Myocyte (in vitro differentiated cells): ENCODE measurements at regions not wholly inside any gene's neighbourhood (a gene's known extent, or its start where the extent isn't known, plus 50 kb on each side); places are given as distances from the start of the nearest gene placed in this dataset.

Source experiments
- DNase-seq: peaks from one replicate; pipeline ENCODE4 v3.0.0-alpha.2; 2012; ENCODE audit warnings: low read depth

DNA sequence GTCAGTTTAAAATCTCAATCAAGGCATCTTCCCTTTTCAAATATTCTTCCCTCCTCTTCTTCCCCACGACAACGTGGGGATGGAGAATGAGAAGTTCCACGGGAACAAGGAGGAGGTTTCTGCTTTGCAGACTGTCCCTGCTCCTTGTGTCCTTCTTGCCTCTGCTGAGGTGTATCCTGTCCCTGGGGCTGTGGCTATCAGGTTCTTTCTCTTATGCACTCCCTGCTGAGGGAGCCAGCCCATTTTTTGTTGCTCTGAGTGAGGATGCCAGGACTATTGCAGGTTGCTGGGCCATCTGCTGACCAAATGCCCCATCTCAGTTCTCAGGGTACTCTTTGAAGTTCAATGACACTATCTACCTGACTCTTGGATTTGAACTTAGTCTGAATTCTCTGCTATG lies 533.6 kb downstream of the RNF144B start:
- no peak for DNase-seq

DNA sequence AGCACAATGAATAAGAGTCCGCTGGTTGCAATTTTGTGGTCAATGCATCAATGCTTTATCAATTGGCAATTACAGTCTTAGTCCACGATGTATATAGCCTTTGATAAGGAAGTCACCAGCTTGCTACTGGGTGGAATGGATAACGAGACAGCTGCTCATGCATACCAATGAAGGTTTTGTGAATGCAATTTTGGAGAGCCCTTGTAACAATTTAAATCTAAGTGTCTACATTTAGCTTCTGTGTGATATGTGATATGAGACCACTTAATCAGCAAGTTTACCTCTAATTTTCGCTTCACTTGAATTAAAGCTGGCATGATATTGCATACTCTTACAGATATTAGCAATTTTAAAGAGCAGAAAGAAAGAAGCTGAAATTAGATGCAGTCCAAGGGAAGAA lies 543.9 kb downstream of the RNF144B start:
- DNase-seq: no peak

DNA sequence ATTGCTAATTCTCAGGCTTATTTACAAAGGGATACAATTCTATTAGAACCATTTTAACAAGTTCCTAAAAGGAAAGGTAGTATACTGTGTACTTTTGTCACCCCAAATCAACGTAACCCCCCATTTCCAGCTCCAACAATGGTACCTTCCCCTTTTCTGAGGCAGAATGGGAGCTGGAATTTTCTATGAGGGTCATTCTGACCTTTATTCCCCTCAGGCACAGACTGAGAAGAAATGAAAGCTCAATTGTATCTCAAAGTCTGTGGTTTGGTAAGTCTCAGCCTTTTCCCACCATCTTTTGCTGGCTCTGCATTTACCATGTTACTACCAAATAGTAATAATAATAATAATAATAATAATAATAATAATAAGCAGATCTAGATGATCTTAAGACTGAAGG lies 571.0 kb downstream of the RNF144B start:
- no peak for DNase-seq

- no peak for DNase-seq
Observed at GRCh38 chr6:18961566-18961965, 574.4 kb downstream of the RNF144B start.

GRCh38 chr6:18962361-18962905 lies 575.3 kb downstream of the RNF144B start:
- DNase-seq: no peak

GRCh38 chr6:18963439-18963838 lies 576.3 kb downstream of the RNF144B start:
- DNase-seq: no peak

- no peak for DNase-seq
Observed at GRCh38 chr6:18973251-18973650, 586.1 kb downstream of the RNF144B start.

DNA sequence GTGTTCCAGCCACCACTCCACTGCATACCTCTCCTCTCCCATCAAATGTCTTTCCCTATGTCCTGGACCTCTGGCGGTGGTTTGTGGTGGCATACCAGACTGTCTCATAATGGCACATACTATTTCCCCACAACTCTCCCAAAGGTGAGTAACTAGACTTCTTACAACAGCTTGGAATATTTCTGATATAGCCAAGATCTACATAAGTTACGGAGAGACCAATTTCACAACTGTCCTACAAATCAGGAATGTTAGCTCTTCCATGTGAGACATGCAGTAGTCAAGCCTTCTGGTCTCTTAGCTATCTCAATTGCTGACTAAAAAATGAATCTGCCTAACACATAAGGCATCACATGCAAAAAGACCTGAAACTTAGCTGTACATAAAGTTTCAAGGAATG lies 588.9 kb downstream of the RNF144B start:
- no peak for DNase-seq

DNA sequence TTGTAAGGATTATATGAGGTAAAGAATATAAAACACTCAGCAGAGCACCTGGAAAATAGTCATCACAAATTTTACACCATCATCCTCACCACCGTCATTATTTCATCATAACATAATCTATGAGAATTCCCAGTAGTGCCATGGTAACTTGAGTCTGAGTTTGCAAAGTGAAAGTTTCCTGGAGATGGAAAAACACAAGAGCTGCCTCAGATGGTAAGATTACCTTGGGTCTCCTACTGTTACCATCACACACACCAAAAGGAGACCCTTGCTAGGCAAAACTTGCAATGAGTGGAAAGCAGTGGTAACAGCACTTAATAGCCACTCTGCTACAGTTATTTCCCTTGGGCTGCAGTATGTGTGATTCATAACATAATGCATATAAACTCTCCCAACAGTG lies 589.8 kb downstream of the RNF144B start:
- no peak for DNase-seq

GRCh38 chr6:18978337-18979128 lies 591.4 kb downstream of the RNF144B start:
- DNase-seq: no peak

GRCh38 chr6:18985061-18985460 lies 597.9 kb downstream of the RNF144B start:
- DNase-seq: no peak

DNA sequence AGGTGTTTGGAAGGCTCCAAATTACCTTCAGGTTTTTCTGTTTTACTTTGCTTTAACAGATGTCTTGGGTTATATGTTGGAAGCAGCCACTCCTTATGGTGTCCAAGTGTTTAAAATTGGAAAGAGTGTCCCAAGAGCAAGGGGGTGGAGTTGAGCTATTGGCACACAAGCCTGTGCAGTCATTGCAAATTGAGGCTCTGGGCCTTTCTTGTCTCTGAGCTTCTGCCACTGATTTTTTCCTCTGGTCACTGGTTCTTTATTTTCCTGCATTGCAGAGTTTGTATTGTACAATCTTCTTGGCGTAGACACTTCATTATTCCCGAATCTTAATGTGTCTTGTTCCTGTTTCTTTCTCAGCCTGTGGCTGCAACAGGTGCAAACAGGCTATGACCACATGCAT lies 598.8 kb downstream of the RNF144B start:
- no peak for DNase-seq

- no peak for DNase-seq
Observed at GRCh38 chr6:18988636-18989035, 601.5 kb downstream of the RNF144B start.

- DNase-seq: peak; percentile 39
Observed at GRCh38 chr6:18990059-18990978, 603.2 kb downstream of the RNF144B start.

GRCh38 chr6:18997375-18997826 lies 610.3 kb downstream of the RNF144B start:
- DNase-seq: no peak

DNA sequence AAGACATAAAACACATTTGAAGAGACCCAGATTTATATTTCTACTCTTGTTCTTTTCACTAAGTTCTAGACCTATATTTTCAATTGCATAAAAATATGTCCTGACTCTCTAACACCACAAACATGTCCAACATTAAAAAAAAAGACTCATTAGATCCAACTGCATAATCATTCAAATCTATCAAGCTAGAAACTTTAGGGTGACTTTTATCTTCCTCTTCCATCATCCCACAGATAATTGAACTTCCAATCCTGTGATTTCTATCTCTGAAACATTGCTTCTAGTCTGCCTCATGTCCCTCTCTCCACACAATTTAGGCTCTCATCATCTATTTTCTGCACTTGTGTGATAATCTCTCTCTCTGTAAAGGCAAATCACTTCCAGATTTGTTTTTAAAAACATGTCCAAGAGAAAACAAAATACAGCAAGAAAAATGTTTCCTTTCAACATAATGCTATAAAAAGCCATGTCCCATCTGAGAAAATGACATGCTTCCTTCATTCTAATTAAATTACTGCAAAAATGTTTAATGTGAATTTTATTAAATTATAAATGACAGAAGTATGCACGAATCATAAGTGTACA lies 615.9 kb downstream of the RNF144B start:
- DNase-seq: no peak

- no peak for DNase-seq
Observed at GRCh38 chr6:19004176-19004575, 617.0 kb downstream of the RNF144B start.

DNA sequence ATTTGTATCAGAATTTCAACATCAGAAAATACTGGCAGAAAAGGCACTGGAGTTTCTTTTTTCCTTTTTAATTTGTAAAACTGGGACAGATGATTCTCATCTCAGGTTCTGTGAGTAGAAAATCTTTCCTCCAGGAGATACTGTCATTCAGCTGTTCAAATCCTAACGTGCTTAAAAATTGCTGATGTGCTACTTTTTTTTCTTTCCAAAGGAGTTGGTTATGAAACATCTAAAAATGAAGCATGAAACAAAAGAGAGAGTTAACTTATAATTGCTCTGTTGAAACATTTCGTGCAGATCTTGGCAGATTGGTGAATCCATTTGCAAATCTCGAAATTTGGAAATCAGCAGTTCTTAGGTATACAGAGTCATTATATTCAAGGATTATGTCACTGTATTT lies 622.6 kb downstream of the RNF144B start:
- DNase-seq: no peak

GRCh38 chr6:19013026-19013705 lies 626.0 kb downstream of the RNF144B start:
- DNase-seq: no peak

DNA sequence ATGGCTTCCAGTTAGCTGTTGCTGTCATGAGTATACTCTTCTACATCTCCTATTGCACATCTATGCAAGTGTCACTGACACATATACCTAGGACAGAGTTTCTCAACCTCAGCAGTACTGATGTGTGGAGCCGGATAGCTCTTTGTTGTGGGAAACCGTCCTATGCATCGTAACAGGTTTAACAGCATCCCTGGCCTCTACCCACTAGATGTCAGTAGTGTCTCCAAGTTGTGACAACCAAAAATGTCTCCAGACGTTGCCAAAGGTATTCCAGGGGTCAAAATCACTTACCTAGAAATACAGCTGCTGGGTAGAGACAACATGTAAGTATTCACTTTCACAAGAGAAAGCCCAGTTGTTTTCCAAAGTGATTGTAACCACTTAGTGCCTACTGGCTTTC lies 637.6 kb downstream of the RNF144B start:
- no peak for DNase-seq

GRCh38 chr6:19028201-19028600 lies 641.1 kb downstream of the RNF144B start:
- DNase-seq: no peak
